Right ventricle myocardium inferior (tissue), 1 donor: ENCODE measurements at regions not wholly inside any gene's neighbourhood (a gene's known extent, or its start where the extent isn't known, plus 50 kb on each side); places are given as distances from the start of the nearest gene placed in this dataset. TPM values are rescaled to one million over a fixed set of nuclear protein-coding genes. Genes with fewer than 3 reads are reported as not detected.

Experiments
- microRNA-seq: library from miRNA; unstranded; fragments of <30 nt; microRNA quantifications from one replicate; pipeline ENCODE4 v1.2.0, GENCODE V29; 2020
- donor health status: DM: no; HTN: yes; CAD: no; lungs with severe emphysema.

Small RNAs in the stretch of these regions (microRNA-seq; reads per million reads assigned to microRNA genes)
- gene MIR548M: not detected
